GM19324 (cell line): ENCODE measurements at regions not wholly inside any gene's neighbourhood (a gene's known extent, or its start where the extent isn't known, plus 50 kb on each side); places are given as distances from the start of the nearest gene placed in this dataset.

Experiments
- ATAC-seq: cut with Tn5 transposase; IDR thresholded peaks from one replicate; pipeline ENCODE4 v1.9.1; 2021; ENCODE audit warnings: mild to moderate bottlenecking, moderate library complexity; ENCODE audit not compliant: unreplicated experiment, low FRiP score

DNA sequence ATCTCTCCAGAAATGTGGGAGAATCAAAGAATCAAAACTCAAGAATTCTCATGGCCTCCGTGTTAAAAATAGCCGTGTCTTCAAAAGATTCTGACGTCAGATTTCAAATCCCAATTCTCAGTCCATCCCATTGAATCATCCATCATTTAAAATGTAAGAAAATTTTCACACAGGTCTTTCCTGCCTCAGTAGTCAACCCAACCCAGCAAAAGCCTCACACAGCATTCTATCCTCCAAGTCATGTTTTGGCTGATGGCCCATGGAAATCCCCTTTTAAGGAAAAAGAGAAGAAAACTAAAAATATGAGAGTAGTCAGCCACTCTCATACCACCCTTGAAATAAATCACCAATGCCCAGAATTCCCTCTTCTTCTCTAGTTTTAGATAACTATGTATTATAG, 211.8 kb downstream of the C1D start:
- ATAC-seq, result no peak

- no peak for ATAC-seq
Measured at GRCh38 chr2:67851956-67852824, 210.6 kb downstream of the C1D start.

- no peak for ATAC-seq
Measured at GRCh38 chr2:67854103-67854743, 208.6 kb downstream of the C1D start.

GRCh38 chr2:67854798-67855197, 208.0 kb downstream of the C1D start:
- ATAC-seq, result no peak

- no peak for ATAC-seq
Measured at GRCh38 chr2:67856866-67857265, 205.9 kb downstream of the C1D start.

DNA sequence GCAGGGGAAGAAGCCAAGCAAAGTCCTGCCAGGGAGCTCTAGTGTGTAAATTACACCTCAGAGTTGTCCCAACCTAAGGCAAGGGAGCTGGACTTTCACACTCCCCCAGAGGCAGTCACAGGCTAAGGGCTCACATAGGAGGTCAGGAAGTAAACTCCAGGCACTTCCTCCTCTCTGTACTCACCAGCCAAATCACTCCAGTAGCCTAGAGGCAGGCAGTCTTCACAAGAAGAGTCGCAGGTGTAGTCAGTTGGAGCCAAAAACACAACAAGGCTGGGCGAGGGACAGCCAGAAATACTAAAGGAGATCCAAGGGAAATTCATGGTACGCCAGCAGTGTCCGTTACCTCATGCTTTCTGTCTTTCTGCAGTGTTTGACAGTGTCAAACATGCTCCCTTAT, 205.0 kb downstream of the C1D start:
- no peak for ATAC-seq

DNA sequence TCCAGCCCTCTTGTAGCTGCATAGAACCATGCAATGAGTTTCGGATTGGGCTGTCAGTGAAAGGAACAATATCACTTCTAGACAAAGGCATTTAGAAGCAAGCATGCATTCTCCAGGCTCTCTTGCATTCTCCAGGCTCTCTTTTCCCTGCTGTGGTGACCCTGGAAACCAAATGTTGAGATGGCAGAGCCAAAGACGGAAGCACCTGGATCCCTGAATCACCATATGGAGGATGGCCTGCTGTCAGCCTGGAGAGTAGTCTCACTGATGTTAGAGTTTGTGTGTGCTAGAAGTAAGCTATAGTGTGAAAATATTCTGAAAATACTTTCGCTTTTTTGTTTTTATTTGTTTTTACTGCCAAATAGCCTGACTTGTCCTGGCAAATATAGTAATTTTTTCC, 203.9 kb downstream of the C1D start:
- no peak for ATAC-seq

- no peak for ATAC-seq
Measured at GRCh38 chr2:67865917-67866316, 196.9 kb downstream of the C1D start.

DNA sequence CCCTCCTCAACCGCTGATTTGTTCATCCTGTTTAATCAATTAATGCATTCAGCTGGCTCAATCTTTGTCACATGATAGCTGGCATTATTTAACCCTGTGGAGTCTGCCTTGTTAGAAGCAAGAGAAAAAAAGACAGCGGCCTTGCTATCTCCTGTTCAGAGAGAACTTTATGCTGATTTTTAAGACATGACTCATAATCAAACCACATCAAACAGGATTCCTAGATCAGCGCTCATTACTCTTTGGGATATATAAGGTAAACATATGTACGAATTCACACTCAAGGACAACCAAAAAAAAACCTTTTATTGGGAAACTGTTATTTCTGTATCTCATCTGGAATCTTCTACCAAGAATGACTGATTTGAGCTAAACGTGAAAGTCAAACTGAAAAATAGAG, 195.1 kb downstream of the C1D start:
- no peak for ATAC-seq

GRCh38 chr2:67871686-67872412, 191.0 kb downstream of the C1D start:
- ATAC-seq, result no peak

DNA sequence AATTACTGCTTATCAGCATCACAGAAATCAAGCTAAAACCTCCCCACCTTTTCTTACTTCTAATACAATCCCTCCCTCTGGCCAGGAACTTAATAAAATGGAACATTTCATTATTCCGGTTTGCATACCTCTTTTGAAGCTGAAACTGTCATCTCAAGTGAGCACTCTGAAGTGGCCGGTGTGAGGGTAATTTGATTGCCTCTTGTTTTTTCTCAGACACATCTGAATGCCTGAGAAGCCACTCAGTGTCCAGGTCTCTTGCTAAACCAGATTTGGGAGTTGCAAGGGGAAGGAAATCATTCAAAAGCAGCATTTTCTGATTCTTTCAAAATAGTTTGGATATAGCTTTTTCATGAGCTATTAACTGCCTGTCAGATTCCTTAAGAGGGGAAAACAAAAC, 190.3 kb downstream of the C1D start:
- no peak for ATAC-seq

DNA sequence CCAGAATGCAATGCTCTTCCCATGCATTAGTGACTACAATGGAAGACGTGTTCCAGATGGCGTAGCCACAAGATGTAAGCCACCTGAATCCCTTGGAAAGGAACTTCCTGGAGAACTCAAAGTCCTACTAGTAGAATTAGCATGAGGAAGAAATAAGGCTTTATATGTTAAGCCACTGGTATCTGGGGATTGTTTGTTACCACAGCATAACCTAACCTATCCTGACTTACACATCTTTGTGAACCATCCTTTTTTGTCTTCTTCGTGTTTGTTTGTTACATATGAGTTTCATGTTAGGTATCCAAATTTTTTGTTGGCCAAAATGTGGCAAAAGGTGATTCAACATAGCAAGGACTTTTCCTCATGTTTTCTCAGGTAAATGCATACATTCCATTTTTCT, 188.9 kb downstream of the C1D start:
- no peak for ATAC-seq

DNA sequence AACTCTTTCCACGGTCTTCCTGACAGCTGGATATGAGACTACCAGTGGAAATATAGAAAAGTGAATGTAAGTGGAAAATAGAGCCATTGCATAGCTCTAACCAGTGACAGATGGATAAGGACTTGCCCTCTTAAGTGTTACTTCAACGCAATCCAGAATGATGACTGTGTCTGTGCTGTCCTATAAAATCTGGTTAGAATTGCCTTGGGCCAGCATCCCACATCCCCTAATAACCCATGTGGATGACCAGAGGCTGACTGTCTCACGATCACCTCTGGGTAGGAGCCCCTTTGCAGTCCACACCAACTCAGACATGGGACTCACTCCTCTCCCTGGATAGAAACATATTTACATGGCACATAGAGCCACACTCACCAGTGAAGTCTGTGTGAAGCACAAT, 186.6 kb downstream of the C1D start:
- no peak for ATAC-seq

DNA sequence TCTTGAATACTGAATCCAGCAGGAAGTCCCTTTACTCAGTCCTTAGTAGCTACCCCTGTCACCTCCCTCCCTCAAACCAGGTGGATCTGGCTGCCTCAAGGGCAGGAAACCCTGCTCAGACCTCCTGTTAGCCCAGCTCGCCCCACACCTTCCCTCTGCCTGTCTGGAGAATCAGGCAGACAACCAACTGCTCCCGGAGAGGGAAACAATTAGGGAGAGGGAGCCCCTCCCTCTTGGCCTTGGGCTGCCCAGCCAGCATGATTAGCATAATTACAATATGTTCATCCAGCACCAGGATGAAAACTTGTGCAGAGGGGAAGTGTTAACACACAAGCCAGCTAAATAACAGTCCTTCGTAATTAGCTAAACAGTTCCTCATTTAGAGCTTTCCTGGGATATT, 185.5 kb downstream of the C1D start:
- ATAC-seq, result no peak

GRCh38 chr2:67878743-67879142, 184.1 kb downstream of the C1D start:
- ATAC-seq, result no peak

- no peak for ATAC-seq
Measured at GRCh38 chr2:67879586-67880290, 183.1 kb downstream of the C1D start.

GRCh38 chr2:67880291-67880761, 182.5 kb downstream of the C1D start:
- no peak for ATAC-seq

DNA sequence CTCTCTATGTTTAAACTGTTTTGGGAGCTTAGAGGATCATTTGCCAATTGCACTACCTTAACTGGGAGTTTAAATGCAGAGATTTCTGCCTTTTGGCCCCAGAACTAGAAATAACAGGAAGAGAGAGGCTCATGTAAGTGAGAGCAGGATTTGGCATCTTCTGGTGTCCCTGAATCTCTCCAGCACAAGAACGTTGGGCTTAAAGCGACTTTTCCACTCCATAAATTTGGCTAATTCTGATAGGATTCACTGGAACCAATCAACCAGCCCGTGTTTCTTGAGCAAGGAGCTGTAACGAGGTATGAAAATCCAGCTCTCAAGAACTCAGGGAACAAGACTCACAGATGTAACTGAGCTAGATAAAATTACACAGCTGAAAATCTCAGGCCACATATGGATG, 181.0 kb downstream of the C1D start:
- no peak for ATAC-seq

DNA sequence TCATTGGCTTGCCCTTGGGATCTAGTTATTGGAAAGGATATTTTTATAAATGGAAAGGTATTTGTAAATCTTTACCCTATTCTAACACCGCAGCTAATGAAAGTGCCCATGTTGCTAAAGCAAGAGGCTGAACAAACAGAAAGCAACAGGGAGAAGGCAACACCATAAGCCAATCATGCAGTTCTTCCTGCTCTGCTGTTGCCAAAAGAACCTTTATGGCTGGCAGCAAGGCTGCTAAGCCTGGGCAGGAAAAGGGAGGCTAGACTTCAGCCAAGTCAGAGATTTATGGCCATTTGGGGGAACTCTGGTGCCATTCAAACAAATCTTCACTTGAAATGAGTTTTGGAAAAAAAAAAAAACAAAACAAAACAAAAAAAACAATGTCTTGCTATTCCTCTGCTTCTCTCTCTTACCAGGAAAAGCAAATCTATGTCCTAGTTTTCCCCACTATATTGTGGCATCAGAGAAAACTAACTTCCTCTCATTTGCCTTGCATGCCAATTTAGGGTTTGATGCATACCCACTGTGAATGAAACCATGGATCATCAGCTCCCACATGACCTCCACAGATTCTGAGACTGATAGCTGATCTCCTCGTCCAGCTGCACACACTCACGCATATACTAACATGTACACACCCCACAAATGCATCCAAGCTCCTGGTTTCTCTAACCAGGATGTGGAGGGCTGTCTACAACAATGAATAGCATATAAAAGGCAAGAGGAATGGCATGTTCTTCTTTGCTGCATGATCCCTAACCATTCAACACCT, 179.3 kb downstream of the C1D start:
- ATAC-seq, result no peak
